ENCODE measurements at regions not wholly inside any gene's neighbourhood (a gene's known extent, or its start where the extent isn't known, plus 50 kb on each side); places are given as distances from the start of the nearest gene placed in this dataset.
"Not testable (repeated sequence)": the region's sequence is repeated elsewhere in the genome, so short reads cannot be mapped to it uniquely, and the experiment has no call there.

- no peak for TF ChIP-seq ZNF274 (IDR thresholded peaks at IDR 0.05; ENCODE audit: low read depth, low read length)
- no peak overlapping the region for H3K4me3 ChIP-seq (ENCODE audit: low read length)
Measured at GRCh38 chr1:238419209-238419608, 528.5 kb upstream of the ZP4 start.

DNA sequence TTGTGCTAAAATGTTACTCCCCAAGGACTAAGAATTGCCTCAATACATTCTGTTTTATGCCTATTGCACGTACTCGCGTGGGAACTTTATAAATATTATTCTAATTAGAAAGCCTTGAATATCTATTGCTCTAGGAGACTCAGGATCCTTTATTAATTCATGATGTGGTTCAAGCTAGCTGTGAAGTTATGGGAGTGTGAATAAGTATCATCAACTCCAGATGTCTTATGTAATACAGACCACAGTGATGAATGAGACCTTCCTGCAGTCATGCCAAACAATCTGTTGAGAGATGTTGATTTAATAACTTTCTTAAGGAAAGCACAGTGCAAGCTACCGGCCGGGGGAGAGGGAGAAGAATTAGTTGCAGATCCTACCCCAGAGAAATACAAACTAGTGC, 519.2 kb upstream of the ZP4 start:
- no peak for TF ChIP-seq ZNF274 (IDR thresholded peaks at IDR 0.05; ENCODE audit: low read depth, low read length)
- no peak overlapping the region for H3K4me3 ChIP-seq (ENCODE audit: low read length)

GRCh38 chr1:238409191-238409850, 518.6 kb upstream of the ZP4 start:
- no peak overlapping the region for H3K4me3 ChIP-seq (ENCODE audit: low read length)
- no peak for TF ChIP-seq ZNF274 (IDR thresholded peaks at IDR 0.05; ENCODE audit: low read depth, low read length)

DNA sequence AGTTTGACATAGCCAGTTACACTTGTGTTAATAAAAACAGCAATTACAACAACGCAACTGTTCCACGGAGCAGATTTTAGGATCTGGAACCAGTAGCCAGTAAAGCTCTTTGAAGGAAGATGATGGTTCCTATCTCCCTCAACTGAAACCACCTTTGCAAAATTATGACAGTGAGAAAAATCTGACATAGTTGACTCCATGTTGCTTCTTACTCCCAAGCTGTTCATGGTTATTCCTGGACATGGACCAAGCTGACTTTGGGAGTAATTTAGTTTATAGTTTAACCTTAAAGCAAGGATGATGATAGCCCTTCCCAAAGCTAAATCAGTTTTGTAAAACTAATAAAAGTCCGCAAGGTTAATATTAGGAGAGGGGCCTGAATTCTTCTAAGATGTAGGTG, 518.0 kb upstream of the ZP4 start:
- TF ChIP-seq ZNF274 (IDR thresholded peaks at IDR 0.05; ENCODE audit: low read depth, low read length): no peak
- no peak overlapping the region for H3K4me3 ChIP-seq (ENCODE audit: low read length)

DNA sequence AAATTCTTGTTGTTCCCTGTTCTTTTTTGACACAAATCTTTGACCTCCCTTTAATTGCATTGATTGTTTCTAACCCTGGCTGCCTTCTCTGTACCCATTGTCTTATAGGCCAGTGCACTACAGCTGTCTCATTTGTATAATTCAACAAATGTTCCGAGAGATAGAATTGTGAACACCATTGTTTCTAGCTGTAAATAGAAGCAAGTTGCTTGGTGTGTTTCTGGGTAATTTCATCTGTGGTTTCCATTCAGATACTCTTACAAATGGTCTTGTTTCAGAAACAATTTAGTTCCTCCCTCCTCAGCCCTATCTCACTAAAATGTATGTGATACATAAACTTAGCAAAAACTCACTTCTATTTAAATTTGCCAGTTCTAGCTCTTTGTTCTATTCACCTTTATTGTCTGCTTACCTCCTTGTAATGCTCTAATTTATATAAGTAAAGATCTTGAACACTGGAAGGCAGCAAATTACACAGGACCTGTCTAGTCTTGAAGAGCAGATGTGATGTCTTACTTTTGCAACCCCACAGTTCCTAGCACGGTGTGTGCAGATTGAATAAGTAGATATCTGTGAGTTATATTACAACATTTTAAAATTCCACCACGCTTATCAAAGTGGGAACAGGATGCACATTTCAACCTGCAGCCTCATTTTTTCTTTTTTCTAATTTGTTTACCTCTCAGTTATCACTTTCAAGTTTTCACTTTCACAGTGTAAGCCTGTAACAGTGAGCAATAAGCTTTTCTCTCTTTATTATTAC, 515.6 kb upstream of the ZP4 start:
- TF ChIP-seq ZNF274 (IDR thresholded peaks at IDR 0.05; ENCODE audit: low read depth, low read length): no peak
- no peak overlapping the region for H3K4me3 ChIP-seq (ENCODE audit: low read length)

DNA sequence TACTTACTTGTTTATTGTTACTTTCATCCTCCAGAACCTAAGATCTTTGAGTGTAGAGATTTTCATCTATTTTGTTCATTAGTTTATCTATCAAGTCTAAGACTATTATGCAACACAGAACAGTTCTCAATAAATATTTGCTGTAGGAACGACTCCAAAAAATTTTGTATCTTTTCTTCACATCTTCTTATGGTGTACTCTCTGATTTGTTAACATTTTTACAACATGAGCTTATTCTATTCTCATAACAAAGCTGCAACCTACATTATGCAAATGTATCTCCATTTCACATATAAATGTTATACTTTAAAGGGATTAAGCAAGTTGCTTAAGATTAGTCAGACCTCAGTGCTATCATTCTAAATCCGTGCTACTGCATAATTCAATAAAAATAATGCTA, 514.2 kb upstream of the ZP4 start:
- no peak overlapping the region for H3K4me3 ChIP-seq (ENCODE audit: low read length)
- no peak for TF ChIP-seq ZNF274 (IDR thresholded peaks at IDR 0.05; ENCODE audit: low read depth, low read length)

GRCh38 chr1:238404481-238404880, 513.8 kb upstream of the ZP4 start:
- H3K4me3 ChIP-seq (ENCODE audit: low read length): no peak overlapping the region
- no peak for TF ChIP-seq ZNF274 (IDR thresholded peaks at IDR 0.05; ENCODE audit: low read depth, low read length)

DNA sequence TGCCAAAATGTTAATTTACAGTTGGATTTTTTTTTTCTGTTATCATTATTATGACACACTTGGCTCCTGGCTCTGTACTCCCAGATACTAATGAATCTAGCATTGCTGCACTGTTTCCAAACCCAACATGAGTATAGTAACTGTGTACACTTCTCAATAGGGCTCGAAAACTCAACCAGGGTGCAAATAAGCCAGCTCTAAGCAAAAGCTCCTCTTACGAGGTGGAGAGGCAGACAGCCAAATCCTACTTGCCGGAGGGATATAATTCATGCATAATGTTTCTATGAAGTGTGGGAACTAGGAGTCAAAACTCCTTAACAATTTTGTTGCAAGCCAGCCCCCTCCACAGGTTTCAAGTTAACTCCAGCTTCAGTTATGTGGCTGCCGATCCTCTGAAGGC, 510.4 kb upstream of the ZP4 start:
- no peak for TF ChIP-seq ZNF274 (IDR thresholded peaks at IDR 0.05; ENCODE audit: low read depth, low read length)
- no peak overlapping the region for H3K4me3 ChIP-seq (ENCODE audit: low read length)

DNA sequence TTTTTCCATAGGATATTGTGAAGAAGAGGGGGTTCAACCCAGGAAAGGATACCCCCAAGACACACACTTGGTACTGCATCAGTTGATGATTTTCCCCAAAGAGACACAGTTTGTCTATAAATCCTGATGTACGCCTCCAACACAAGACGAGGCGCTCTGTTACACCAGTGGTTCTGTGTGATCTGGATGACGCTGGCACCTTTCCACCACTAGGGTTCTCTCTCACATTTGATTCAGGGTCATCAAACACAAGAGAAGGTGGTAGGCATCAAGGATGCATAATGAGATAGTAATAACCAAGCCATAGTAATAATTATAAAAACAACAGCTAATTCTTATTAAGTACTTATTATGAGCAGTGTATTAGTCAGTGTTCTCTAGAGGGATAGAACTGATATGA, 508.8 kb upstream of the ZP4 start:
- H3K4me3 ChIP-seq (ENCODE audit: low read length): no peak overlapping the region
- no peak for TF ChIP-seq ZNF274 (IDR thresholded peaks at IDR 0.05; ENCODE audit: low read depth, low read length)

DNA sequence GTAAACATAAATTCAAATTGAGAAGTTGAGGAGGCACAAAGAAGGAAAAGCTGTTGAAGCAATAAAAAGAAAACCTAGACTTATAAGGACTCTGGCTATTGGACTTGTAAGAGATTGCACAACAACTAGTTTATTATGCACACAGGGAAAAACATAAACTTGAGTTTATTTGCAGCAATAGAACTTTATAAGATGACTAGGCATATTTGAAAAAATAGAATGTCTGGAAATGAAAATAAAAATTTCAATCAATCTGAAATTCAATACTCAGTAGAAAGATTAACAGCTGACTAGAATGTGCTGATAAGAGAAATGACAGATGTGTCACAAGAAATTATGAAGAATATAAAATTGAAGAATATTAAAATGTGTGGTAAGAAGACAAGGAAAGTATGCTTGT, 505.4 kb upstream of the ZP4 start:
- TF ChIP-seq ZNF274 (IDR thresholded peaks at IDR 0.05; ENCODE audit: low read depth, low read length): no peak
- no peak overlapping the region for H3K4me3 ChIP-seq (ENCODE audit: low read length)

DNA sequence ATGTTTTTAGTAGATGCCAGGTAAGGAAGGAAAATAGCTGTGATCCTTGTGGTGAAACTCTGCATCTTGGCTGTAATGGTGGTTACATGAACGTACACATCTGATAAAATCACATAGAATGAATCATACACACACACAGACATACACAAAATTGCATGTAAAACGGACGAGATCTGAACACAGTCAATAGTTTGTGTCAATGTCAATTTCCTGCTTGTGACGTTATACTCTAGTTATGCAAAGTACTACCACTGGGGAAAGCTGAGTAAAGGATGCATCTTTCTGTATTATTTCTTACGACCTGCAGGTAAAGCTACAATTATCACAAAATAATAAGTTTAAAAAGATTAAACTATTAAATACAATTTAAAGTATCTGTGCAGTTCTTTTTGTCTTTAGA, 493.7 kb upstream of the ZP4 start:
- H3K4me3 ChIP-seq (ENCODE audit: low read length): no peak overlapping the region
- no peak for TF ChIP-seq ZNF274 (IDR thresholded peaks at IDR 0.05; ENCODE audit: low read depth, low read length)

GRCh38 chr1:238380167-238380566, 489.4 kb upstream of the ZP4 start:
- H3K4me3 ChIP-seq (ENCODE audit: low read length): no peak overlapping the region
- TF ChIP-seq ZNF274 (IDR thresholded peaks at IDR 0.05; ENCODE audit: low read depth, low read length): no peak

- H3K4me3 ChIP-seq (ENCODE audit: low read length): not testable (repeated sequence)
Measured at GRCh38 chr1:238379446-238379845, 488.7 kb upstream of the ZP4 start.

GRCh38 chr1:238377280-238377919, 486.7 kb upstream of the ZP4 start:
- no peak for TF ChIP-seq ZNF274 (IDR thresholded peaks at IDR 0.05; ENCODE audit: low read depth, low read length)
- H3K4me3 ChIP-seq (ENCODE audit: low read length): no peak overlapping the region

GRCh38 chr1:238370599-238370998, 479.9 kb upstream of the ZP4 start:
- no peak for TF ChIP-seq ZNF274 (IDR thresholded peaks at IDR 0.05; ENCODE audit: low read depth, low read length)
- H3K4me3 ChIP-seq (ENCODE audit: low read length): no peak overlapping the region
